ENCODE measurements at regions not wholly inside any gene's neighbourhood (a gene's known extent, or its start where the extent isn't known, plus 50 kb on each side); places are given as distances from the start of the nearest gene placed in this dataset.

DNA sequence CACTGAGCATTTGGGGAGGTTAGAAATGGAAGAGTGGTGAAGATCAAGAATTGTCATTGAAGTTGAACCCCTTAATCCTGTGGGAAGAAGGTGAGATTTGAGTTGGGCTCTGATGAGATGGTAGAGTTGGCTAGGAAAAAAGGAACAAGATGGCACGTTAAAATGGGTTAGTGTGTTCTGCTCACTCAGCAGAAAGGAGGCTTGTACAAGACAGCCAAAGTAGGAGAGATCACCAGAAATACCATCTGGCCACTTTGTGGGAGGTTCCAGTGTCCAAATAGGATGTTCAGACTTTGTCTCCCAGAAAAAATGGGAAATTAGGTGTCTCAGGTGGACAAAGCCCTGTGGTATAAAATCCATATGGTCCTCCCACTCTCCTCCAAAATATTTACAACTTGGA is 56.0 kb upstream of the SLC14A2 start:
- DNase-seq (ENCODE audit: low spot score), result no peak
- TF ChIP-seq, protein P1, sequence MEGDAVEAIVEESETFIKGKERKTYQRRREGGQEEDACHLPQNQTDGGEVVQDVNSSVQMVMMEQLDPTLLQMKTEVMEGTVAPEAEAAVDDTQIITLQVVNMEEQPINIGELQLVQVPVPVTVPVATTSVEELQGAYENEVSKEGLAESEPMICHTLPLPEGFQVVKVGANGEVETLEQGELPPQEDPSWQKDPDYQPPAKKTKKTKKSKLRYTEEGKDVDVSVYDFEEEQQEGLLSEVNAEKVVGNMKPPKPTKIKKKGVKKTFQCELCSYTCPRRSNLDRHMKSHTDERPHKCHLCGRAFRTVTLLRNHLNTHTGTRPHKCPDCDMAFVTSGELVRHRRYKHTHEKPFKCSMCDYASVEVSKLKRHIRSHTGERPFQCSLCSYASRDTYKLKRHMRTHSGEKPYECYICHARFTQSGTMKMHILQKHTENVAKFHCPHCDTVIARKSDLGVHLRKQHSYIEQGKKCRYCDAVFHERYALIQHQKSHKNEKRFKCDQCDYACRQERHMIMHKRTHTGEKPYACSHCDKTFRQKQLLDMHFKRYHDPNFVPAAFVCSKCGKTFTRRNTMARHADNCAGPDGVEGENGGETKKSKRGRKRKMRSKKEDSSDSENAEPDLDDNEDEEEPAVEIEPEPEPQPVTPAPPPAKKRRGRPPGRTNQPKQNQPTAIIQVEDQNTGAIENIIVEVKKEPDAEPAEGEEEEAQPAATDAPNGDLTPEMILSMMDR (IDR thresholded peaks at IDR 0.05; ENCODE audit: extremely low read depth, insufficient read depth, missing control alignments), result no peak
- in situ Hi-C loops (cut with MboI; ENCODE audit: low pct_unique_long_range_greater_than_20kb, low sequenced_read_pairs, unreplicated experiment), result no loop called here

DNA sequence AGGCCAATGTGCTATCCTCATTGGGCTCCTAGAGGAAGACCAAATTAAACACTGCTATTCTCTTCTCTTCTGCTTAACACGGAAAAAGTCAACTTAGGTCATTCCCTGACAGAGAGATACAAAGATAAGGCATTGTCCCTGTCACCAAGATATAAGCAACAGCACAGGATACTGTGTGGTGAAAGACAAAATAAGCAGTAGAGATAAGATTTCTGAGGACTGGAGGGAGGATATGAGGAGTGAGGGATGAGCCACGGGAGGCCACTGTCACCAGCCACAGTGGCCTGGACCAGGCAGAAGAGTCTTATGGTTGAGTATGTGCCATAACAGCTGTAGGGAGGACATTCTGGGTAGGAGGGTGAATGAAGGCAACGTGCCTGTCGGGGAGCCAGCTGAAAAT is 54.4 kb upstream of the SLC14A2 start:
- TF ChIP-seq, protein P1 (IDR thresholded peaks at IDR 0.05; ENCODE audit: extremely low read depth, insufficient read depth, missing control alignments), result no peak
- DNase-seq (ENCODE audit: low spot score), result no peak
- in situ Hi-C loops (cut with MboI; ENCODE audit: low pct_unique_long_range_greater_than_20kb, low sequenced_read_pairs, unreplicated experiment), result no loop called here

DNA sequence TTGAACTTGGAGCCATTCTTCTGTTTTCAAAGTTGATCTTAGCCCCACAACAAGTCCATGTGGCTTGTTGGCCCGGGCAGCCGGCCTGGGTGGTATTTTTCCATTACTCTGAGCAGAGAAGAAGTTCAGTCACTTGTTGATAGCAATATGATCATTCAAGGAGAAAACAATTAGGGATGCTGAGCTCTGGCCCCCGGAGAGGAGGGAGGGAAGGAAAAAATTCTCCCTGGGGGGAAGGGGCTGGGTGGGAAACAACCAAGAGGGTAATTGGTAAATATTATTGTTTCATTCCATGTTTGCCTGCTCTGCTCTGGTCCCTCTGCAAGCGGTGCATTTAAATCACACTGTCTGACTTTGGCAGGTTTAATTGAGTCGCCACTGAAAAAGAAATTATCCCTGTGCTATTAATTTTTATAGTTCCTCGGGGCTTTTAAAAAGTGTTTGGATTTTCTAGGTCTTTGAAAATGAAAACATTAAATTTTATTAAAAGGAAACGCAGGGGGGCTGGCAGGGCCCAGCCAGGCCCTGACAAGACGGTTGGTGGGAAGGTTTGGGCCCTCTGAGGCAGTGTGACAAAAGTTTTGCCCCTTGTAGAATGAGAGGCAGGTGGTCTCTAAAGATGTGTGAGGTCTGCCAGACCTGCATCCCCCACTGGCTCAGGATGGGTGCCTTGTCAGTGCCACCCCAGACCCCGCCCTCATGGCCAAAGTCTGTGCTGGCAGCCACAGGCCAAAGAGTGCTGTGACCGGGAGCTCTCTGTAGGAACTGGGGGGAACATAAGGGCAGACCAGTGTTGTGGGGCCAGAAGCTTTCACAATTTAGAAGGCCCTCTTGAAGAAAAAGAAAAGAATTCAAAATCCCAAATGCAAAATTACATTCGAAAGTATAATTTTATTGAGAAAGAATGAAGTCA is 52.5 kb upstream of the SLC14A2 start:
- in situ Hi-C loops (cut with MboI; ENCODE audit: low pct_unique_long_range_greater_than_20kb, low sequenced_read_pairs, unreplicated experiment), result no loop called here
- TF ChIP-seq, protein P1 (IDR thresholded peaks at IDR 0.05; ENCODE audit: extremely low read depth, insufficient read depth, missing control alignments), result no peak
- DNase-seq (ENCODE audit: low spot score), result no peak

DNA sequence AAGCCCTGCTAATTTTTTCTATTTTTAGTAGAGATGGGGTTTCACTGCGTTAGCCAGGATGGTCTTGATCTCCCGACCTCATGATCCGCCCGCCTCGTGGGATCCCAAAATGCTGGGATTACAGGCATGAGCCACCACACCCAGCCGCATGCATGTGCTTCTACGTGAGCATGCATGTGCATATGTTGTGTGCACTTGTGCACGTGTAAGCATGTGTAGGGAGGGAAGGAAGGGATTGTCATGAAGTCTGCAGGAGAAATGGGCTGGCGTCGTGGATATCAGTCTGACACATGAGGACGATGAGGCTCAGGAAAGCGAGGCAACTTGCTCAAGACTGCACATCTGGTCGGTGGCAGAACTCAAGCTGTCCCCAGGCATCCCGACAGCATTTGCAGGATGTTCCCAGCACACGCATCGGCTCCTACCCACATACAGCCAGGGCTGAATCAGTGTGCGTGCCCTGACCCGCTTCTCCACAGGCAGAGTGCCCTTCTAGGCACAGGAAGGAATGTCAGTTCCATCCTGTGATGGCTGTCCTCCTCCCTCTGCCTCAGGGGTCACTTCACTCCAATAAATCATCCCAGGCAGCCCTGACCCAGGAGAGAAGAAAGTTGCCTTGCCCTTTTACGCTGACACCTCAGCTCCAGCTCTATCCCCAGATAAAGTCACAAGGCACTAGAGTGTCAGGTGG is 49.9 kb upstream of the SLC14A2 start:
- DNase-seq (ENCODE audit: low spot score), result no peak
- TF ChIP-seq, protein P1 (IDR thresholded peaks at IDR 0.05; ENCODE audit: extremely low read depth, insufficient read depth, missing control alignments), result no peak
- in situ Hi-C loops (cut with MboI; ENCODE audit: low pct_unique_long_range_greater_than_20kb, low sequenced_read_pairs, unreplicated experiment), result no loop called here

All from GM13977 (cell line).